IMR-90 (cell line): ENCODE measurements at regions not wholly inside any gene's neighbourhood (a gene's known extent, or its start where the extent isn't known, plus 50 kb on each side); places are given as distances from the start of the nearest gene placed in this dataset.

Experiments used
- BHLHE40 ChIP-seq: fragments of 150-350 bp; IDR thresholded peaks from 2 replicates; pipeline ENCODE4 v1.6.1; 2016; ENCODE audit warnings: mild to moderate bottlenecking, low read depth, low read length
- CEBPB ChIP-seq: IDR thresholded peaks from 2 replicates; pipeline ENCODE4 v1.6.1; 2012; ENCODE audit warnings: low read depth, low read length, improper control_type of control experiment
- CTCF ChIP-seq: conservative IDR thresholded peaks from 2 replicates; pipeline ENCODE4 v1.5.1; 2012; ENCODE audit warnings: mild to moderate bottlenecking, low read depth, low read length, improper control_type of control experiment
- ELK1 ChIP-seq: fragments of 150-350 bp; IDR thresholded peaks from 2 replicates; pipeline ENCODE4 v1.6.1; 2016; ENCODE audit warnings: low read depth, mild to moderate bottlenecking, low read length, moderate library complexity, borderline replicate concordance
- FOS ChIP-seq: fragments of 150-350 bp; IDR thresholded peaks from 2 replicates; pipeline ENCODE4 v1.6.1; 2016; ENCODE audit warnings: low read depth, low read length
- MAFK ChIP-seq: IDR thresholded peaks from 2 replicates; pipeline ENCODE4 v1.6.1; 2012; ENCODE audit warnings: low read depth, low read length, improper control_type of control experiment
- MAZ ChIP-seq: IDR thresholded peaks from 2 replicates; pipeline ENCODE4 v1.6.1; 2012; ENCODE audit warnings: low read depth, mild to moderate bottlenecking, low read length, improper control_type of control experiment, moderate library complexity, borderline replicate concordance
- MXI1 ChIP-seq: IDR thresholded peaks from 2 replicates; pipeline ENCODE4 v1.6.1; 2012; ENCODE audit warnings: low read depth, mild to moderate bottlenecking, low read length, moderate library complexity, borderline replicate concordance
- POLR2A ChIP-seq: IDR thresholded peaks from 2 replicates; pipeline ENCODE4 v1.6.1; 2012; ENCODE audit warnings: mild to moderate bottlenecking, low read depth, low read length
- RAD21 ChIP-seq: IDR thresholded peaks from 2 replicates; pipeline ENCODE4 v1.6.1; 2012; ENCODE audit warnings: low read length, improper control_type of control experiment
- RFX5 ChIP-seq: IDR thresholded peaks from 2 replicates; pipeline ENCODE4 v1.8.0; 2012; ENCODE audit warnings: low read depth, mild to moderate bottlenecking, low read length, moderate library complexity
- SMC3 ChIP-seq: fragments of 150-350 bp; IDR thresholded peaks from 2 replicates; pipeline ENCODE4 v1.6.1; 2016; ENCODE audit warnings: low read depth, mild to moderate bottlenecking, antibody characterized with exemption, low read length, moderate library complexity
- USF2 ChIP-seq: fragments of 150-350 bp; IDR thresholded peaks from 2 replicates; pipeline ENCODE4 v1.6.1; 2017; ENCODE audit warnings: mild to moderate bottlenecking, antibody characterized with exemption, low read length, low read depth

GRCh38 chr5:125978015-125978414 lies 445.2 kb upstream of the GRAMD2B start:
- TF ChIP-seq CTCF (no peak), POLR2A (no peak), ELK1 (no peak), RFX5 (no peak), CEBPB (no peak), RAD21 (no peak), FOS (no peak), MAFK (no peak), SMC3 (no peak), USF2 (no peak), MXI1 (no peak), MAZ (no peak), BHLHE40 (no peak)
